Limb (tissue), 2 donors: ENCODE measurements at regions not wholly inside any gene's neighbourhood (a gene's known extent, or its start where the extent isn't known, plus 50 kb on each side); places are given as distances from the start of the nearest gene placed in this dataset.
A peak's percentile ranks its signal among the peaks of the same experiment; 100 is the strongest.

ENCODE experiments used
- DNase-seq, 2 donors: peaks; one replicate each; pipeline ENCODE4 v3.0.0-alpha.2; 2016; ENCODE audit errors: extremely low spot score in 2 of 2

DNA sequence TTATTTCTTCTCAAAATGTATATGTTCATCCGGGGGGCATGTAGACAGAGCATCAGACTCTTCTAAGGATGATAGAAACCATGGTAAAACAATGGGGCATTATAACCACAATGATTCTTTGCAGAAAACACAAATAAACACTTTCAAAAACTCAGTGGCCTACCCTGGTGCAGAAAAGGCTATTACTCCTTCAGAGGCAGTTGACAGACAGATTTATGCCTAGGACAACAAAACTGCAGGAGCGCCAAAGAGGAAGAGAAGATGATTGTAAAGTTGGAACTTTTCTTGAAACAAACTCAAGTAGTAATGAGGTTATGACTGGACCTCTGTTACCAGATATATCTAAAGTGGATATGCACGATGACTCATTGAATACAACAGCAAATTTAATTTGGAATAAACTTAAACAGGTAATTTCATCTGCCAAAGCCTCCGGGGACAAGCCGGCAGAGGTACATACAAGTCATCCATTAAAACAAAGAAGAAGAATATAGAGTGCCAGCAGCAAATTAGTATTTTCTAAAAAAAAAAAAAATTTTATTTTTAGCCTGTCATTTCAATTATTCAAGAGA lies 1068.4 kb upstream of the INTU start:
- no peak for DNase-seq

DNA sequence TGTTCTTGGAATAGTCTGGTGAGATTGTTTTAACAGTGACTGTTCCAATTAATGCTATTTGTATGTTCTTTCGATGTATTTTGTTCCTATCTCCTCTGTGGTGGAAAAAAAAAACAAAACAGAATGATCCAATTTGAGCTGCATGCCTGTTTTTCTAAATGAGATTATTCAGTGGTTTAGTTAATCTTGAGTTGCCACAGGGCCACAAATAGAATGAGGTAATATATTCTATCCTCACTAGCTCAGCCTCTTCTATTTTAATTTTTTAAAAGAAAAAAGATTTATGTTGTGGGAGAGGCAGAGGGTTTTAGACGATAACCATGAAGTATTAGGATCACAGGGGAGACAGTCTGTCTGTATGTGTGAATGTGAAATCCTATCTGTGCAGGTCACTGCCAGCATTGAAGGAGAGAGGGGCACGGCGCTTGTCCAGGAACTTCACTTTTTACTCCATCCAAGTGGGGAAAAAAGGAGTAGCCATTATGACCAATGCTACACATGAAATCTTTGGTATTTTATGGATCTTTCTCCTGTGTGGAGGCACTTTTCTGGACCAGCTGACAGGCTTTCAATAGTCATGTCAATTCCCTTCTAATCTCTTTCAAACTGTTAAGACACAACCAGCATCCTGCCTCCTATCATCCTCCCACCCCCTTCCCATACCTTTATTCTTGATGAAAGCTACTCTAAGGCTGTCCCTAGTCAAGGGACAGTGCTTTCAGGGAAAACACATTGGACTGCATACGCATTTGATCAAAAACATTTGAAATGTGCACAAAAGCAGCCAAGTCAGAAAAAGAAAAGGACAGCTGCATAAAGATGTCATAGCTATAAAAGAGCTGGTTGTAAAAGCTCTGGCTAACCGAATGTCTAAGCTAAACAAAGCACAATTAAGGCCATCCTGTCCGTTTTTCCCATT lies 1063.8 kb upstream of the INTU start:
- peak in 1 of 2 donors; percentile 49 for DNase-seq

DNA sequence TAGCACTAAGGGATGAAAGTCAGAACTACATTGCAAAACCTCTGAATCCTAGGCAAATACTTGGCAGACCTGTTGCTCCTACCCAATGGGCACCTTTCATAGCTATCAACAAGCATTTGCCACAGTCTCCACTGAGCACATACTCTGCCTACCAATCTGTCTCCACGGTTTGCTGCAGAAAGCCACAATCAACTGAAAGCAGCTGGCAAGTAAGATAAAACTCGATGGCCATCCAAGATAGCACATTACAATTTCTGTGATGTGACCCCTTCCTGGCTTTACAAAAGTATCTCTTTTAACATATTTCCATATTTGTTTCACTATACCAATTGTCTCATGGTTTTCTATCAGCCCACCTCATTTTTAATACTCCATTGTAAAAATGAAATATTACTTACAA lies 1060.5 kb upstream of the INTU start:
- DNase-seq, result no peak

DNA sequence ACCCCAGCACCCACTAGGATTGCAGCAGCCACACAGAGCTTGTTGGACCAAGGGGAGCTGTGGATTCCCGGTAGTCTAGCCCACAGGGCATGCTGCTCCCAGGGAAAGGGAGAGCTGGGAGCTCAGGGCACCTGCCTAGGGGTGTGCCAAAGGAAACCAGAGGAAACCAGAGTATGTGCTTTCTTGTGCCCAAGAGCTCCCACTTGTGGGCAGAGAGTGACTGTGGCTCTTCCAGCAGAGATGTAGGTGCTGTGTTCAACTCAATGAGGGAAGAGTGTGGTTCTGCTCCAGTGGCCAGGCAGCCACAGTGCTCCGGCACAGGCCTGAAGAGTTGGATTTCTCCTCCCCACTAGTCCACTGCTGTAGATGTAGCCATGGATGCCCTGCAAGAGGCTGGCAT lies 1050.0 kb upstream of the INTU start:
- no peak for DNase-seq

DNA sequence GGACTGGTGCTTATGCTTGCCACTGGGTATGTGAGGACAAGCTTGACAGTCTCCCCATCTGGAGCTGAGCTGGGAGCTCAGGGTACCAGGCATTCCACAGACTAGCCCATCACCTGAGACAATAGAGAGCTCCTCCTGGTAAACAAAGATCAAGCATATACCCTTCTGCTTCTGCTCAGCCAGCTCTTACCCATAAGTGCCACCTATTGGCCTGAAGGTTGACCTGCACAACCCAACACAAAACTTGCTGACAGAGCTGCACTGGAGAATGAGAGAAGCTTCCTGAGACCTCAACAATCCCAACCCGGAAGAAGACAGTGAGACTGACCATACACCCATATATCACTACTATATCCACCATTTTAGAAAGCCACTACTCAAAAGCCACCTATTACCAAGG lies 1049.2 kb upstream of the INTU start:
- no peak for DNase-seq

DNA sequence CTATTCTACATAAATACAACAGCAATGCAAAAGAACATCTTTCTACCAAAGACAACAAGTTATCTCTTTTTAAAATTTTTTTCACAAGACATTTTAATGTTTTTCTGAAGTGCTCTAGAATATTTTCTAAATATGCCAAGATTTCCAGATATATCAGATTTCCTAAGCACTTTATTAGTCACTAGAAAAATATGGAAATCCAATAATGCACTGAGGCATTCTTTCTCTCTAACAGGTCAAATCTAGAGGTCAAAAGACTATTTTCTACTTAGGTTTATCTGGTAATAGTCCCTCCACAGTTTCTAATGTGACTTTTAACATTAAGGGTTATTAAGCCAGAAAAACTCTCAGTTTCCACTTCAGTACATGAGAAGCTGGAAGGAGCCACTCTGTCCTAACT lies 1041.2 kb upstream of the INTU start:
- no peak for DNase-seq

DNA sequence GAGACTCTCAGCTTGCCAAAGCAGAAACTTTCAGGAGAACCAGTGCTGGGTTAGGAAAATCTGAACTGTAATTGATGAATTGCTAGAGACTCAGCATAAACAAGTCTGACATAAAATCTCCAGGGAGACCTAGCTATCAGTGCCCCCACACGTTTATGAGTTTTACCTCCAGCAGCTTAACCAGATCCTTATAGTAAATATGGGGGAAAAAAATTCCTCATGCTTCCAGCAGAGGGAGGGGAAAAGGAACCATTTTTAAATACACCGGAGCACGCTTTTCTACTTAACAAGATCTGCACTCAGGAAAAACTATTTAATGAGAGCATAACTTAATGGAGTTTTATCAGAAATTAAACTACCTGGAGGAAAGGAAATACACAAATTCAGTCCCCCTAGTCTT lies 1040.7 kb upstream of the INTU start:
- DNase-seq, result no peak

DNA sequence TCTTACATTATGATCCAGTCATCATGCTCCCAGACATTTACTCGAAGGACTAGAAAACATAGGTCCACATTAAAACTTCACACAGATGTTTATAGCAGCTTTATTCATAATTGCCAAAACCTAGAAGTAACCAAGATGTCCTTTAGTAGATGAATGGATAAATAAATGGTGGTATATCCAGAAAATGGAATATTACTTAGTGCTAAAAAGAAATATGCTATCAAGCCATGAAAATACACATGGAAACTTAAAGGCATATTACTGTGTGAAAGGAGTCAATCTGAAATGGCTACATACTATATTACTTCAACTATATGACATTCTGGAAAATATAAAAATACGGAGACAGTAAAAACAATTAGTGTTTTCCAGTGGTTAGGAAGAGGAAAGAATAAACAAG lies 1039.1 kb upstream of the INTU start:
- DNase-seq, result no peak

DNA sequence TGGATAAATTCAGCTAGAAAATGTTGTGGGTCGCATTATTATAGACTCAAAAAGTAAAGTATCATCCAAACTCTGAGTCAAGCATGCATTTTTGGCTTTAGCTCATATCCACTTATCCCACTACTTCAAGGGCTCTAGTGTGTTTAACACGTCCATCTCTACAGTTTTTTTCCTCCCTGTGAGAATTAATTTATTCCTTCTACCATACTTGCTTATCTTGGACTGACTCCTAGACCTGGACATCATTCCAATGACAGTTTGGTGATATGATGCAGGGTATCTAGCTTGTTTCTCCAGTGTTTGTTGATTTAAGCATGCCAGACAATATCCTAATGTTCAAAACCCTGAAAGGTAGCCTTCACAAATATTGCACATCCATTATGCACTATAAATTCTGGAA lies 1037.1 kb upstream of the INTU start:
- DNase-seq, result no peak

DNA sequence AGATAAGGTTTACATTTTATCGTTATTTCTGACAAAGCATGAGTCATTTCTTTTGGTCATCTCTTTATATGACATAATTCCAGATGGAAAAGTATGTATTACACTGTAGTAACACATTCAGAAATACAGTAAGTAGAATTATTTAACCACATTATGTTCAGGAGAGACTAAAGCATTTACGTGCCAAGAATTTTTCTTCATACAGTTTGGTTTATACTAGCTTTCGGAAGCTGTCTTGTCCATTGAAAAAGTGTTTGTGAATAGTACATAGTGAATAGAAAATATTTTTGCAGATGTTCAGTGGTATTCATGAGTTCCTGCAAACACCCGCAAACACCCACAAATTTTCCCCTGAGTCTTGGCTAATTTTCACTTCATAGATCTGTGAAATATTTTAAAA lies 1033.0 kb upstream of the INTU start:
- no peak for DNase-seq

DNA sequence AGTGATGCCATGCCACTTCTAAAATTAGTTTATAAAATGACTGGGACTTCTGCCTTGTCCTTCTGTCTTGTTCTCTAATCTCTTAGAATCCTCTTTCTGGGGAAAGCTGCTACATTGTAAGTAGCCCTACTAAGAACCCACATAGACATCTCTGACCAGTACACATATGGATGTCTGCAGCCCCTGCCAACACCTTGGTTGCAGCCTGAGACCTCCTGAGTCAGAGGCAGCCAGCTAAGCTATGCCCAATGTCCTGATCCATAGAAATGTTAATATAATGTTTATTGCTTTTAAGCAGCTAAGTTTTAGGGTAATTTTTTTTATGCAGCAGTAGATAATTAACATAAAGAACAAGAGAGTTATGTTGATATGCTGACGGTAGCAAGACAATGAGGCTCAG lies 1029.5 kb upstream of the INTU start:
- DNase-seq, result no peak

DNA sequence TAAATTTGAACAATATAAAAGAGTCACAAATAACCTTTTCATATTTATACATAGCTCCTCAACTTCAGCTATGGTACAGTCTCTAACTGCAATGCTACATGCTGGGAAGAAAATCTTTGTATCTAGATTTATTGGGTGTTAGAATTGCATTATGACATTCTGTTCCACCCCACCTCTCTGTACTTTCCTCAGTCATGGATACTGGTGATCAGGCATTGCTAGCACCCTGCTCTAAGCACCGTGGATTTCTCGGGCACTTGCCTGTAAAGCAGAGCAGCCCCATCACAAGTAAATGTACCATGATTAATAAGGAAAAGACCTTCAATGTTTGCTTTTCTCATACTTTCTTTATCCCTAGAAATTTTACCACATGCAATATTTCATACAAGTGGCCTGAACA lies 1028.9 kb upstream of the INTU start:
- no peak for DNase-seq

DNA sequence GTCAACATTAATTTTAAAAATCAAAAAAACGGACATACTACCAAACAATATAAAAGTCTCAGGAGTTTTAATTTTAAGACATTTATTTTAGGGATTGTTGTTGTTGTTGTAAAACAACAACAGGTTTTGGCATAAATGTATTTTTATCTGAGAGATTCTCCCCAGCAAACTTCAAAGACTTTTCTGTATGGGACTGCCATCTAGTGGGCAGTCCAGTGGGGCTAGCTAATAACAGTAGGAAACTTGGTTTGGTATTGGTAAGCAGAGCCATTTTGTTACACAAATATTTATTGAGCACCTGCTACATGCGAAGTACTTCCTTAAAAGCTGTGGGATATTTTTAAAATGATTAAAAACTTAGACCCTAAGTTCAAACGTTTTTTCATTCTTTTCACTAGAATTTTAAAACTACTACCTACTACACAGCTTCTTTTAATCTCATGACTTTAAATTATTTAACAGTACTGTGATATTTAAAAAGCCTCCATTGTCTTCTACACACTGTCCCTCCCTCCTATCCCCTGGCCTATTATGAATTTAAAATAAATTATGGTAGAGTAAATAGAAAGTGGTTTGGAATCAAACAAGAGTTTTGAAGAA lies 1028.4 kb upstream of the INTU start:
- DNase-seq, result peak; percentile 48 to 60

DNA sequence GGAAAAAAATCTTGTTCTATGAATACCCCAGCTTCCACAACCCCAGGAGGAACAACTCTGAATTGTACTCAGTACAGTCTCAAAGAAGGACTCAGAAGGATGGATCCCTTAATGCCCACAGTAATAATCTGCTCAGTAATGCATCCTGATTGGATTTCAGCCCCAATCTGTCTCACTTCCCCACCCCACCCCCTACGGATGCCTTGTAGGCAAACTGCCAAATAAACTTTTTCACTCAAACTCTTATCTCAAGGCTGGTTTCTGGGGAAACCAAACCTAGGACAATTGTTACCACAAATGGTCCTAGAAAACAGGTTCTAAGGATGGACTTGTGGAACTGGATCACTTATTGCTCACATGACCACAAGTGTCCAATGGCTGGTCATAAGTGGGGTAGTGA lies 1021.8 kb upstream of the INTU start:
- no peak for DNase-seq

DNA sequence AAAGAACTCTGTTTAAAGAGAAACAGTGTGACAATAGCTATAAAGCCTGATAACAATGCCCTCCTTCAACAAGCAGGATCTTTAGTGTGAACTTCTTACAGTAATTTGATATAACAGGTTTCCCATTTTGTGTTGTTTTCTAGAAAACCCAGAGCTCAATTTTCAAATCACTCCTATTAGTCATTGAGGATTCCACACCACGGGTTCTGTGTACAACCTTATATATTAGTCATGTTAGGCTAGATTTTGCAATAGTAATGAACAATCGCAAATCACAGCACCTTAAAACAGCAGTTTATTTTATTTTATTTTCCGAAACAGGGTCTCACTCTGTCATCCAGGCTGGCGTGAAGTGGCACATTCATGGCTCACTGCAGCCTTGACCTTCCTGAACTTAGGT lies 1020.9 kb upstream of the INTU start:
- no peak for DNase-seq

DNA sequence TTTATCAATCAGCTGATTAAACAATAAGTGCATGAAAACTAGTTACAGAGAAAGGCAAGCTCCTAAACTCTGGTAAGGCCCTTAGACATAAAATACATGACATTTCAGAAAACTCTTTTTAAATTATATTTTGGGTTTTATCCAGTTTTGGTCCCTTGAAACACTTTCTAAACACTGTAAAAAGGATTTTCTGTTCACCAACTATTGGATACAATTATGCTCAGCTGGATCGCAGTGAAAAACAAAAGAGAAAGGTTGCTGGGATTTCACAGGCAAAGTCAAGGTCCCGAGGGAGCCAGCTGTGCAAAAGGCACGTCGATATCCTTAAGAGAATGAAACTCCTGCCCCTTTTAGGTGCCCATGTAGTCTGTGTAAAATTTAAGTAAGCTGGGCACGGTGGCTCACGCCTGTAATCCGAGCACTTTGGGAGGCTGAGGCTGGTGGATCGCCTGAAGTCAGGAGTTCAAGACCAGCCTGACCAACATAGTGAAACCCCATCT lies 1018.4 kb upstream of the INTU start:
- no peak for DNase-seq

DNA sequence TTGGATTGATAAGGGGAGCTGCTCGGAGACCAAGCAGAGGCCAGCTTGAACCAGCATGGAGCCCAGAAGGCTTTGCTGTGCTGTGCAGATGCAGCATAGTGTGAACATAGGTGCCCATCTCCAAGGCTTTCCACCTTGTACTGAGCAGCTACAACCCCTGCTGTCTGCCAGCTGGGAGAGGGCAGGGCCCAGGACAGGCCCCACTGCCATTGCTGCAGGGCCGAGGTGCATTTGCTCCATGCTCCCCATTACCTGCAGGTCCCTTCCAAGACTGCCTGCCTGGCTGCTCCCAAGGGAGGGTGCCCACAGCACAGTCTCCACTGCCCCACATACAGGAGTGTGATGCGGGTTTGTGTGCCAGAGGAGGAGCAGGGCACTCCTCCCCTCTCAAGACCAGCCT lies 1016.0 kb upstream of the INTU start:
- no peak for DNase-seq

DNA sequence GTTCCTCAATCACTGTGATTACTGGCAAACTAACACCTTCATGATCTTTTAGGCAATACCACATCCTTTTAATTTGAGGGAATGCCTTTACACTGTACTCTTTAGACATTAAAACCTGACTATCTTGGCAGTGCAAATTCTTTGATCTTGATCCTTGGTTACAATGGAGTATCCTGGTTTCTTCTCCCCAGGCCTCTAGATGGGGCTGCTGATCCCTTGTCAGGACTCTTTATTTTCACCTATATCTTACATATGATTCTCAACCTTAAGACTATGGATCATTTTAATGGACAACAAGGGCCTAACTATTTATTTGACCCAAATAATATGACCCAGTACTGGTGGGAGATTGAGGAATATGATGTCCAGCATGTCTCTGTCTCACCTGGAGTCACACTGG lies 1005.5 kb upstream of the INTU start:
- no peak for DNase-seq

DNA sequence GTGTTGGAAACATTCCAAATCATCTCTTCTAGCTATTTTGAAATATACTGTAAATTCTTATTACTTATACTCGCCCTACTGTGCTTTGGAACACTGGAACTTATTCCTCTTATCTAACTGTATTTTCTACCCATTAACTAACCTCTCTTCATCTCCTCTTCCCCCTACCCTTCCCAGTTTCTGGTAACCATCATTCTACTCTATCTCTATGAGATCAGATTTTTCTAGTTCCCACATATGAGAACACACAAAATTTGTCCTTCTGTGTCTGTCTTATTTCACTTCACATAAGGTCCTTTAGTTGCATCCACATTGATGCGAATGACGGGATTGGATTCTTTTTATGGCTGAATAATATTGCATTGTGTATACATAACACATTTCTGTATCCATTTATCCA lies 1003.8 kb upstream of the INTU start:
- no peak for DNase-seq

DNA sequence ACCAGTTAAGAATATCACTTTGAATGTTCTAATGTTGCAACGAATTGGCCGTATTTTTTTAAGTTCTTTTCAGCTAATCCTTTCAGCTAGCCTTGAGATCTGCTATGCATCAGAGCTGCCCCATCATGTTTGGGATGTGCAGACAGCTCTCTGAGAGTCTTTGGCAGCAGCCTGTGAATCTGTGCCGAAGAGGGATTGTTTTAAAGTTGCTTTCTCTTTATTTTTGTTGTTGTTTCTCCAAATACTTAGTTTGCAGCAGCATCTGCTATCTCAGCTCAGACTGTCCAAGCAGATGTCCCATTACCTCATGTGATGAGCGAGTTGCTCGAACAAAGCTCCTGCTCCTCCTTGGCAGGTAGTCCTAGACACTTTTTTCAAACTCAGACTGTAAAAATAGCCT lies 1002.5 kb upstream of the INTU start:
- peak in 1 of 2 donors; percentile 61 for DNase-seq

DNA sequence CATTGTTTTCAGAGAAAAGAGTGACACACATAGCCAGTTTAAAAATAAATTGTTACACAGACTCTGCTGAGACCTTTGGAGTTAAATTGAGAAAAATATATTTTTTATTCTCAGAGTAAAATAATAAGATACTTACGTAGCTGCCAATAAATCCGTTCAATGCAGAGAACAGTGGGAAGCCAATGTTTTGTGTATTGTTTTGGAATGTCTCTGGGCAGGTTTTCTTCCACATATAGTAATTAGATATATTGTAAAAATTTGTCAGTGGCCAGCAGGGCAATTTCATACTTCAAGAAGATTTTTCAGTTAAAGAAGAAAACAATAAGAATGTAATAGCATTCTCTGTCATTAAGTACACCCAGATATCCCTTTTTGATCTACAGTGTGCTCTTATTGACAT lies 999.5 kb upstream of the INTU start:
- no peak for DNase-seq

DNA sequence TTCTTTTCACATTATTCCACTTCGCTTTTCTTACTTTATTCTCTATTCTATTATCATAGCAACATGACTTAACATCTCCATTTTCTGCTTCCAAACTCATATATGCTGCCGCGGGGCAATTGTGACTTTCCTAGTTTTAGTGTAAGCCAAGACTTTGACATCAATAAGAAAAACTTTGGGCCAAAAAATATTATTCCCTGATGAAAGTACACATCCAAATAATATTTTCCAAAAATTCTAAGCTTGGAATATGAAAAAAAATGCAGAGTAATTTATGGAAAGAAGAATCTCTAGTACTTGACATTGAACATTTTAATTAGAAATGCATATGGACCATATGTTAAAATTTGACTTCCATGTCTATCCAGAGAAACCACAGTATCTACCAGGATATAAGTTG lies 995.1 kb upstream of the INTU start:
- DNase-seq, result peak in 1 of 2 donors; percentile 7

DNA sequence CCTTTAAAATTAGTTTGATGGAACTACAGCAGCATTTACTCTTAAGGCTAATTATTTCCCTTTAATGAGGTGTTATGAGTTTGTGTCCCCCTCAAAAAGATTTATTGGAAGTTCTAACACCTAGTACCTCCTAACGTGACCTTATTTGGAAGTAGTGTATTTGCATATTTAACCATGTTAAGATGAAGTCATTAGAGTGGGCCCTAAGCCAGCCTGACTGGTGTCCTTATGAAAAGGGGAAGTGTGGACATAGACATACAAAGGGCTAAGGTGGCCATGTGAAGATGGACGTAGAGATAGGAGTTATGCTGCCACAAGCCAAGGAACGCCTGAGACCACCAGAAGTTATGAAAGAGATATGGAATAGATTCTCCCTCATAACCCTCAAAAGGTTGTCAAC lies 985.4 kb upstream of the INTU start:
- no peak for DNase-seq
